Liver (tissue), 8 donors: ENCODE measurements at regions not wholly inside any gene's neighbourhood (a gene's known extent, or its start where the extent isn't known, plus 50 kb on each side); places are given as distances from the start of the nearest gene placed in this dataset.

Experiments used
- DNase-seq: peaks from one replicate; pipeline ENCODE4 v3.0.0-alpha.2; 2017; ENCODE audit warnings: low spot score
- H3K27ac ChIP-seq, 2 donors: one replicate each; pipeline ENCODE4 v1.7.0; 2013; ENCODE audit warnings: inconsistent platforms in 2 of 2, low read length in 2 of 2, control low read depth in 1 of 2, low read depth in 1 of 2, mild to moderate bottlenecking in 1 of 2
- H3K27me3 ChIP-seq, 4 donors: one replicate each; pipeline versions ENCODE4 v1.6.1 to v1.7.0; 2013; ENCODE audit warnings: low read length in 3 of 4, inconsistent platforms in 1 of 4, mild to moderate bottlenecking in 1 of 4, moderate library complexity in 1 of 4; ENCODE audit not compliant: control insufficient read depth in 4 of 4, insufficient read depth in 4 of 4
- H3K36me3 ChIP-seq, 4 donors: one replicate each; pipeline versions ENCODE4 v1.6.1 to v1.7.0; 2013; ENCODE audit warnings: low read length in 3 of 4, mild to moderate bottlenecking in 3 of 4, low read depth in 1 of 4, moderate library complexity in 1 of 4; ENCODE audit not compliant: control insufficient read depth in 4 of 4, insufficient read depth in 3 of 4
- H3K4me1 ChIP-seq, 4 donors: one replicate each; pipeline versions ENCODE4 v1.6.1 to v1.7.0; 2013; ENCODE audit warnings: low read length in 3 of 4, mild to moderate bottlenecking in 3 of 4, moderate library complexity in 1 of 4; ENCODE audit not compliant: control insufficient read depth in 4 of 4, insufficient read depth in 4 of 4
- H3K4me3 ChIP-seq, 3 donors: one replicate each; pipeline versions ENCODE4 v1.6.1 to v1.7.0; 2013; ENCODE audit warnings: low read length in 3 of 3, control low read depth in 1 of 3, low read depth in 1 of 3, mild to moderate bottlenecking in 1 of 3
- H3K9ac ChIP-seq, 2 donors: one replicate each; pipeline ENCODE4 v1.7.0; 2013; ENCODE audit warnings: low read length in 2 of 2, mild to moderate bottlenecking in 2 of 2, moderate library complexity in 2 of 2, control low read depth in 1 of 2, low read depth in 1 of 2
- H3K9me3 ChIP-seq, 4 donors: one replicate each; pipeline versions ENCODE4 v1.6.1 to v1.7.0; 2013; ENCODE audit warnings: low read length in 3 of 4; ENCODE audit not compliant: control insufficient read depth in 4 of 4
- ATF3 ChIP-seq: IDR thresholded peaks from 2 replicates; pipeline ENCODE4 v1.6.1; 2016; ENCODE audit warnings: antibody characterized with exemption
- CTCF ChIP-seq: fragments of 150-350 bp; IDR thresholded peaks from 2 replicates; pipeline ENCODE4 v1.5.1; 2017; ENCODE audit warnings: improper control_type of control experiment, low read depth, low read length; ENCODE audit not compliant: missing input control
- EGR1 ChIP-seq, 2 donors: IDR thresholded peaks; 2 replicates each; pipeline ENCODE4 v1.6.1; 2016 to 2018; ENCODE audit warnings: antibody characterized with exemption in 2 of 2, low read depth in 2 of 2
- FOXA1 ChIP-seq: IDR thresholded peaks from 2 replicates; pipeline ENCODE4 v1.6.1; 2016; ENCODE audit warnings: antibody characterized with exemption
- FOXA2 ChIP-seq: IDR thresholded peaks from 2 replicates; pipeline ENCODE4 v1.6.1; 2016; ENCODE audit warnings: antibody characterized with exemption
- GABPA ChIP-seq, 2 donors: IDR thresholded peaks in 1 of 2; conservative IDR thresholded peaks in 1 of 2; 2 replicates each; pipeline ENCODE4 v1.6.1; 2016; ENCODE audit warnings: antibody characterized with exemption in 2 of 2, mild to moderate bottlenecking in 1 of 2, moderate library complexity in 1 of 2
- HNF4A ChIP-seq, 2 donors: conservative IDR thresholded peaks; 2 replicates each; pipeline ENCODE4 v1.6.1; 2016; ENCODE audit warnings: antibody characterized with exemption in 2 of 2, mild to moderate bottlenecking in 2 of 2
- HNF4G ChIP-seq: IDR thresholded peaks from 2 replicates; pipeline ENCODE4 v1.6.1; 2016; ENCODE audit warnings: antibody characterized with exemption
- JUND ChIP-seq, 2 donors: IDR thresholded peaks; 2 replicates each; pipeline ENCODE4 v1.6.1; 2016; ENCODE audit warnings: antibody characterized with exemption in 2 of 2
- MAX ChIP-seq: IDR thresholded peaks from 2 replicates; pipeline ENCODE4 v1.6.1; 2016; ENCODE audit warnings: antibody characterized with exemption
- NR2F2 ChIP-seq: IDR thresholded peaks from 2 replicates; pipeline ENCODE4 v1.6.1; 2016; ENCODE audit warnings: antibody characterized with exemption
- RAD21 ChIP-seq, 2 donors: IDR thresholded peaks; 2 replicates each; pipeline ENCODE4 v1.6.1; 2016; ENCODE audit warnings: antibody characterized with exemption in 2 of 2, mild to moderate bottlenecking in 2 of 2
- REST ChIP-seq: IDR thresholded peaks from 2 replicates; pipeline ENCODE4 v1.6.1; 2016; ENCODE audit warnings: antibody characterized with exemption, mild to moderate bottlenecking
- RXRA ChIP-seq, 2 donors: IDR thresholded peaks; 2 replicates each; pipeline ENCODE4 v1.6.1; 2017 to 2018; ENCODE audit warnings: antibody characterized with exemption in 2 of 2, mild to moderate bottlenecking in 1 of 2
- SP1 ChIP-seq: IDR thresholded peaks from 2 replicates; pipeline ENCODE4 v1.6.1; 2018; ENCODE audit warnings: antibody characterized with exemption, mild to moderate bottlenecking
- TAF1 ChIP-seq: conservative IDR thresholded peaks from 2 replicates; pipeline ENCODE4 v1.6.1; 2016; ENCODE audit warnings: antibody characterized with exemption, mild to moderate bottlenecking
- YY1 ChIP-seq: IDR thresholded peaks from 2 replicates; pipeline ENCODE4 v1.6.1; 2016; ENCODE audit warnings: antibody characterized with exemption, mild to moderate bottlenecking
- ZBTB33 ChIP-seq: IDR thresholded peaks from 2 replicates; pipeline ENCODE4 v1.6.1; 2016; ENCODE audit warnings: antibody characterized with exemption
- WGBS: extraction: QIAGEN DNeasy Blood & Tissue Kit; methylation state at CpG from one replicate; pipeline ENCODE4 v1.1.7; 2013; 5-methylcytosine and 5-hydroxymethylcytosine counted together
- donor health status: healthy.
- donor health status: healthy.
- donor health status: healthy.
- donor health status: healthy.
- donor health status: healthy.

GRCh38 chr7:1352656-1353271, 106.5 kb downstream of the MICALL2 start:
- 89% methylated on average over 27 of the region's 27 CpGs for WGBS
- Histone ChIP-seq H3K9ac (no peak overlapping the region), H3K9me3 (no peaks in the 10 kb centered on the region), H3K27ac (no peak overlapping the region), H3K4me1 (no peaks in the 10 kb centered on the region), H3K27me3 (peaks cover 0 to 3% (median 0%) of the 10 kb centered on the region in 4 donors), H3K4me3 (no peak overlapping the region), H3K36me3 (no peaks in the 10 kb centered on the region)
- DNase-seq: no peak
- no peak for TF ChIP-seq FOXA1
- no peak for TF ChIP-seq EGR1 (IDR thresholded peaks at IDR 0.05; ENCODE audit: low read depth in 2 of 2)
- no peak for TF ChIP-seq ATF3
- no peak for TF ChIP-seq ZBTB33
- no peak for TF ChIP-seq TAF1
- TF ChIP-seq RXRA (IDR thresholded peaks at IDR 0.05): no peak
- no peak for TF ChIP-seq MAX
- no peak for TF ChIP-seq GABPA (IDR thresholded peaks at IDR 0.05 in 1 of 2, conservative IDR thresholded peaks at IDR 0.05 in 1 of 2)
- TF ChIP-seq SP1: no peak
- no peak for TF ChIP-seq YY1
- no peak for TF ChIP-seq FOXA2
- TF ChIP-seq HNF4G: no peak
- TF ChIP-seq JUND (IDR thresholded peaks at IDR 0.05): no peak
- TF ChIP-seq NR2F2: no peak
- no peak for TF ChIP-seq RAD21 (IDR thresholded peaks at IDR 0.05)
- no peak for TF ChIP-seq REST
- TF ChIP-seq HNF4A (conservative IDR thresholded peaks at IDR 0.05): no peak
- no peak for TF ChIP-seq CTCF
